Endothelial cell of umbilical vein (primary cell): ENCODE measurements at regions not wholly inside any gene's neighbourhood (a gene's known extent, or its start where the extent isn't known, plus 50 kb on each side); places are given as distances from the start of the nearest gene placed in this dataset.

Experiments used
- BruUV-seq: library from RNA; stranded (reverse); fragments of 400-500 nt; replicated peaks from 2 replicates; lab custom pipeline; 2021; lab: Mats Ljungman, UMichigan
- CTCF ChIA-PET: fragments of 300-600, 350-600 bp; sonication (Branson Sonifier 250); formaldehyde crosslinking; loops from one replicate; lab custom pipeline; 2021; ENCODE audit warnings: antibody characterized with exemption, inconsistent platforms; lab: Charles Lee
- POLR2A ChIA-PET: fragments of 300-600, 350-600 bp; sonication (Branson Sonifier 250); formaldehyde crosslinking; loops from one replicate; lab custom pipeline; 2021; ENCODE audit warnings: antibody characterized with exemption, inconsistent platforms; lab: Charles Lee
- DNase-seq: peaks from one replicate; pipeline ENCODE4 v3.0.0-alpha.2; 2011; ENCODE audit warnings: low read depth, low spot score
- FAIRE-seq: peaks from 2 replicates; lab custom pipeline; 2011; peaks lifted over from hg19 to GRCh38; lab: Jason Lieb, UNC
- H2AFZ ChIP-seq: 2 replicates; pipeline ENCODE4 v1.6.0; 2012; ENCODE audit warnings: low read depth, low read length, control low read depth, inconsistent platforms
- H3K27ac ChIP-seq: 2 replicates; pipeline ENCODE4 v1.5.1; 2011; ENCODE audit warnings: low read depth, mild to moderate bottlenecking, control low read depth, low read length, moderate library complexity; ENCODE audit not compliant: insufficient read depth
- H3K27me3 ChIP-seq, 2 experiments: 2 replicates each; pipeline versions ENCODE4 v1.6.0 to v1.6.1; 2011; ENCODE audit warnings: low read length in 2 of 2, mixed read lengths in 1 of 2; ENCODE audit not compliant: control insufficient read depth in 2 of 2, insufficient read depth in 2 of 2
- H3K36me3 ChIP-seq, 2 experiments: 2 replicates in 1 of 2; 3 replicates in 1 of 2; pipeline ENCODE4 v1.5.1; 2011; ENCODE audit warnings: low read length in 2 of 2, mild to moderate bottlenecking in 1 of 2, moderate library complexity in 1 of 2; ENCODE audit not compliant: control insufficient read depth in 2 of 2, insufficient read depth in 2 of 2; ENCODE audit errors: extremely low read depth in 1 of 2
- H3K4me1 ChIP-seq: 3 replicates; pipeline ENCODE4 v1.5.1; 2011; ENCODE audit warnings: mild to moderate bottlenecking, low read length; ENCODE audit not compliant: control insufficient read depth, insufficient read depth; ENCODE audit errors: extremely low read depth
- H3K4me2 ChIP-seq: 2 replicates; pipeline ENCODE4 v1.6.1; 2011; ENCODE audit warnings: low read length, control low read depth, mixed read lengths; ENCODE audit not compliant: insufficient read depth
- H3K4me3 ChIP-seq, 3 experiments: fragments of 200-600 bp in 1 of 3; sonication (generic), shearing (Covaris generic) in 1 of 3; replicated peaks in 1 of 3; 2 replicates each; pipeline ENCODE4 v1.5.1; 2011 to 2016; ENCODE audit warnings: control low read depth in 3 of 3, low read length in 3 of 3, mild to moderate bottlenecking in 2 of 3, inconsistent platforms in 1 of 3, low read depth in 1 of 3, moderate library complexity in 1 of 3; ENCODE audit not compliant: insufficient read depth in 1 of 3
- H3K79me2 ChIP-seq: 2 replicates; pipeline ENCODE4 v1.6.0; 2012; ENCODE audit warnings: low read length, inconsistent platforms; ENCODE audit not compliant: control insufficient read depth, insufficient read depth
- H3K9ac ChIP-seq: replicated peaks from 2 replicates; pipeline ENCODE3; 2011; ENCODE audit warnings: low read length, control low read depth; ENCODE audit not compliant: insufficient read depth; ENCODE audit errors: extremely low read depth
- H3K9me1 ChIP-seq: replicated peaks from 3 replicates; pipeline ENCODE4 v1.6.0; 2011; ENCODE audit warnings: mild to moderate bottlenecking, low read length; ENCODE audit not compliant: control insufficient read depth, insufficient read depth; ENCODE audit errors: extremely low read depth
- H3K9me3 ChIP-seq: replicated peaks from 2 replicates; pipeline ENCODE4 v1.5.1; 2012; ENCODE audit warnings: low read length, inconsistent platforms; ENCODE audit not compliant: control insufficient read depth, insufficient read depth
- H4K20me1 ChIP-seq: replicated peaks from 2 replicates; pipeline ENCODE3; 2011; ENCODE audit warnings: mild to moderate bottlenecking, low read length; ENCODE audit not compliant: control insufficient read depth, insufficient read depth; ENCODE audit errors: extremely low read depth
- CTCF ChIP-seq, 2 donors: IDR thresholded peaks; 1 replicate in 1 of 2; 2 replicates in 1 of 2; pipeline ENCODE4 v1.5.1; 2011; ENCODE audit warnings: low read length in 2 of 2, mild to moderate bottlenecking in 2 of 2, moderate library complexity in 2 of 2, control low read depth in 1 of 2, inconsistent platforms in 1 of 2, low read depth in 1 of 2; ENCODE audit not compliant: insufficient read depth in 1 of 2; ENCODE audit errors: extremely low read depth in 1 of 2
- EZH2 ChIP-seq: IDR thresholded peaks from 2 replicates; pipeline ENCODE4 v1.6.1; 2012; ENCODE audit warnings: borderline replicate concordance, low read depth, mild to moderate bottlenecking, moderate library complexity, low read length, inconsistent platforms; ENCODE audit not compliant: severe bottlenecking
- JUN ChIP-seq: IDR thresholded peaks from 2 replicates; pipeline ENCODE4 v1.6.1; 2011; ENCODE audit warnings: borderline replicate concordance, low read depth; ENCODE audit not compliant: insufficient read length, insufficient read depth
- MAX ChIP-seq: IDR thresholded peaks from 2 replicates; pipeline ENCODE4 v1.6.1; 2011; ENCODE audit not compliant: insufficient read depth, insufficient read length
- MYC ChIP-seq: IDR thresholded peaks from one replicate; pipeline ENCODE4 v1.6.1; 2011; ENCODE audit warnings: mild to moderate bottlenecking, low read depth, low read length
- dilution Hi-C: fragments of 300-500 bp; cut with MboI; formaldehyde crosslinking; loops from one replicate; pipeline ENCODE4 v1.15.0; 2019; ENCODE audit warnings: low sequenced_read_pairs; ENCODE audit not compliant: extremely low pct_ligation_motif_present
- intact Hi-C: fragments of 100-400 bp; cut with micrococcal nuclease; formaldehyde crosslinking; loops from one replicate; pipeline ENCODE4 v1.10.0; 2022

- ChIA-PET CTCF (no interaction called here), POLR2A (no interaction called here)
- intact Hi-C loops, result no loop called here
- Histone ChIP-seq H4K20me1 (no peaks in the 10 kb centered on the region), H3K4me3 (no peak overlapping the region), H3K27ac (no peak overlapping the region), H3K9me1 (no peaks in the 10 kb centered on the region), H3K9ac (no peak overlapping the region), H3K27me3 (no peaks in the 10 kb centered on the region), H3K79me2 (no peaks in the 10 kb centered on the region), H3K9me3 (peaks cover 3% of the 10 kb centered on the region), H2AFZ (no peak overlapping the region), H3K4me2 (no peak overlapping the region), H3K36me3 (no peaks in the 10 kb centered on the region), H3K4me1 (no peaks in the 10 kb centered on the region)
- FAIRE-seq (no peak), DNase-seq (no peak)
- dilution Hi-C loops, result no loop called here
- TF ChIP-seq MYC (no peak), EZH2 (no peak), JUN (no peak), MAX (no peak), CTCF (IDR thresholded peaks at IDR 0.05; ENCODE audit: extremely low read depth in 1 of 2, insufficient read depth in 1 of 2, low read depth in 1 of 2, low read length in 2 of 2) (no peak)
- no TSS peak for BruUV-seq
Observed at GRCh38 chr2:122273785-122274419, 518.5 kb downstream of the TSN start.
